VCaP (cell line): ENCODE measurements at regions not wholly inside any gene's neighbourhood (a gene's known extent, or its start where the extent isn't known, plus 50 kb on each side); places are given as distances from the start of the nearest gene placed in this dataset.

Experiments
- H3K27ac ChIP-seq: fragments of 450-650 bp; 2 replicates; pipeline ENCODE4 v1.5.1; 2017
- TF ChIP-seq, protein P1 (sequence below): fragments of 450-650 bp; conservative IDR thresholded peaks from 2 replicates; pipeline ENCODE4 v1.5.1; 2017; ENCODE audit warnings: mild to moderate bottlenecking, moderate library complexity

DNA sequence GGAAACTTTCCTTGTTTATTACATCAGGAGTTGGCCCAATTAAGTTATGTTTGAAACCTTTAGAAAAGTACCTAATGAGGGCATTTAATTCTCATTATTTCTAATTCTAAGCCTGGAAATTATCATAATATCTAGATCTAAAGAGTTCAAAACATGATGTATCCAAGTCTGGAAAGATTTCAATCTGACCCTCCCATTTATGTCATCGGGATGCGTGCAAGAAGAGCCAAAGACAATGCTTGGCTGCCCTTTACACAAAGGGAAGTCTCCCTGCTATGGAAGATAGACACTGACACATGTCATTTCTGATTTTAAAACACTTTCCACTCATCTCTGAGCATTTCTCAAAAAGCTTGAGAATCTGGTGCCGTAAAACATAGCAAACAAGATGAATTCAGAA is 222.4 kb downstream of the ANTXR2 start:
- H3K27ac ChIP-seq = no peak overlapping the region
- TF ChIP-seq, protein P1, sequence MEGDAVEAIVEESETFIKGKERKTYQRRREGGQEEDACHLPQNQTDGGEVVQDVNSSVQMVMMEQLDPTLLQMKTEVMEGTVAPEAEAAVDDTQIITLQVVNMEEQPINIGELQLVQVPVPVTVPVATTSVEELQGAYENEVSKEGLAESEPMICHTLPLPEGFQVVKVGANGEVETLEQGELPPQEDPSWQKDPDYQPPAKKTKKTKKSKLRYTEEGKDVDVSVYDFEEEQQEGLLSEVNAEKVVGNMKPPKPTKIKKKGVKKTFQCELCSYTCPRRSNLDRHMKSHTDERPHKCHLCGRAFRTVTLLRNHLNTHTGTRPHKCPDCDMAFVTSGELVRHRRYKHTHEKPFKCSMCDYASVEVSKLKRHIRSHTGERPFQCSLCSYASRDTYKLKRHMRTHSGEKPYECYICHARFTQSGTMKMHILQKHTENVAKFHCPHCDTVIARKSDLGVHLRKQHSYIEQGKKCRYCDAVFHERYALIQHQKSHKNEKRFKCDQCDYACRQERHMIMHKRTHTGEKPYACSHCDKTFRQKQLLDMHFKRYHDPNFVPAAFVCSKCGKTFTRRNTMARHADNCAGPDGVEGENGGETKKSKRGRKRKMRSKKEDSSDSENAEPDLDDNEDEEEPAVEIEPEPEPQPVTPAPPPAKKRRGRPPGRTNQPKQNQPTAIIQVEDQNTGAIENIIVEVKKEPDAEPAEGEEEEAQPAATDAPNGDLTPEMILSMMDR = no peak

DNA sequence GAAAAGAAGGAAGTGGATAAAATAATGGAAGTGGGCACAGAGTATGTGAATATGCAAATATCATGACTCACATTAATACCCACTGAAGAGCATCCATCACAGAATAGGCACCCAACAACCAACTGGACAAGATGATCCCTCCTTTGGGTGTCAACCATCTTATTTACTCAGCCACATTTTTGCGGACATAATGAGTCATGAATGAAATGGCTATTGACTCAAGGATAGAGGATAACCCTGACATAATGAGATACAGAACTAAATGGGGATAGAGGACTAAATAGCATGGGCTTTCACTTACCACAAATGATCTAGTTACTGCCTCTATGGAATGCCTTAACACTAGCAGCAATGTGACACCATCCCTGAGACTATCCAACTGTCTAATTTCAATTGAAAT is 224.7 kb downstream of the ANTXR2 start:
- H3K27ac ChIP-seq = no peak overlapping the region
- TF ChIP-seq, protein P1 = no peak

DNA sequence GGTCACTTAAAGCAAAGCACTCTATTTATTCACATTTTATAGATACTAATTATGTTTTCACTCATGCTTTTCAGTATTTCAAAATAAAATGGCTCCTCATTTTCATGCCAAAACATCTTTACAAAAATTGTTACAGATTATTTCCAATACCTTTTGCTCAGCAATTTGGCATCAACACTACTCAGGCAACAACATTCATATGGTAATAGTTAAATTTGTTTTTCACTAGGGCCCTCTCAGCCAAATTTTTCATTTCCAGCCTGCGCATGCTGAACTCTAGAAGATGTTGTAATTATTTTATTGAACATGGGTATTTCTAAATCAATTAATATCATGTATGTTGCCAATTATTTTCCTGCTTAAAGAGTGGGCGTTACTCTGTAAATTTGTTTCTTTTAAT is 225.6 kb downstream of the ANTXR2 start:
- no peak overlapping the region for H3K27ac ChIP-seq
- TF ChIP-seq, protein P1 = no peak

DNA sequence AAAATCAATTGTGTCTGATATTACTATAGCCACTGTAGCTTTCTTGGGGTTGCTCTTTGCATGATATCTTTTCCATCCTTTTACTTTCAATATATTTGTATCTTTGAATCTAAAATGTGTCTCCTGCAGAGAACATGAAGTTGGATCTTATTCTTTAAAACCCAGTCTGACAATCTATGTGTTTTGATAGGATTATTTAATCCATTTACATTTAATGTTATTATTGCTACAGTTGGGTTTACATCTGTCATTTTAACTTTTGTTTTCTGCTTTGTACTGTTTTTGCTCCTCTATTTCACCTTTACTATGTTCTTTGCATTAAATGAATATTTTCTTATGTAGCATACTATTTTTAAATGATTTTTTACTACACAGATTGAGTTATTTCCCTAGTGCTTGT is 230.9 kb downstream of the ANTXR2 start:
- TF ChIP-seq, protein P1 = no peak

DNA sequence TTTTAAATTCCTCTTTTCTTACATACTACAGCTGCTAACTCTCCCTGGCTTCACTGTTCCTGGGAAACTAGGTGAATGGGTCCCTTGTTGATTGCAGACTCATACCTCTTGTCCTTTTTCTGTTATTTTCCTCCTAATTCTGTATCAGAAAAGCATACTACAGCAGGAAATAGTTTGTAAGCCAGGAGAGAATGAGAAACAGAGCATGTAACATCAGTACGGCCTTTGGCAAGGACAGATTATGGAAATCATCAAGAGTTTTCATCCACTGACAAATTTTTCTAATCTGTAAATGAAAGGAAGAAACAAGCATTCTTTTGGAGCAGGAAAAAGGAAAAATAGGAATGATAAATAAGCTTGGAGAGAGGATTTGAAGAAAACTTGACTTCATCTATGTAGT is 239.2 kb downstream of the ANTXR2 start:
- TF ChIP-seq, protein P1 = no peak
- H3K27ac ChIP-seq = peak overlapping the region; percentile 94; the same call in 1 of the 2 replicates

More for the DNA sequence above, 230.9 kb downstream of the ANTXR2 start:
- no peak overlapping the region for H3K27ac ChIP-seq

DNA sequence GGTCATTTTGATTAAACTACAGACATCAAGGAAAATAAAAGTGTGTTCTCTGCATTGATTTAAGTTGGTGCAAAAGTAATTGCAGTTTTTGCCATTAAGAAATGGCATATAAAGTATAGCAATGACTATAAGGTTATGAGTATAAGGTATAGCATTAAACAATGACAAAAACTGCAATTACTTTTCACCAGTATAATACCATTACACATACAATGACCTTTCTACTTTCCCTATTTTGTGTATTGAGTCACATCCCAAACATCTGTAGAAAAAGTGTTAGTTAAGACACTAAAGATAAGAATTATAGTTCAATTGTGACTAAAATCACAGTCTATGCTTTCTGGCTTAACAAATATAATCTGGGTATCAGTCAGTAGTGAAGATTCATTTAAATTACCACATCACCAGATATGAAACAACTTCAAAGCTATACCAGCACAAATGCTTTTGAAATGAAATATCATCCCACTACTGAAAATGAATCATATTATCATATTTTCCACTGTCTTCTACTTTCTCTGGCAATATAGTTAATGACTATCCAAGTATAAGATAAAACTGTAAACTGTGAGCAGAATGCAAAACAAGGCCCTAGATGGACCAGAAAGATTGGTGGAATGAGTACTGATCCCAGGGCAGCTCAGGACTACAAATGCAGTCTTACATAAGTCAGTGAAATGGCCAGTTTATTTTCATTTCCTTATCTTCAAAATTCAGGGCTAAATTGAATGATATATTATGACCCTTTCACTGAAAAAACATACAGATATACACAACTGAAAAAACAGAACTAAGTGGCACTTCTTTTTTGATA is 241.1 kb downstream of the ANTXR2 start:
- peak overlapping the region; percentile 94 for H3K27ac ChIP-seq
- TF ChIP-seq, protein P1 = no peak

DNA sequence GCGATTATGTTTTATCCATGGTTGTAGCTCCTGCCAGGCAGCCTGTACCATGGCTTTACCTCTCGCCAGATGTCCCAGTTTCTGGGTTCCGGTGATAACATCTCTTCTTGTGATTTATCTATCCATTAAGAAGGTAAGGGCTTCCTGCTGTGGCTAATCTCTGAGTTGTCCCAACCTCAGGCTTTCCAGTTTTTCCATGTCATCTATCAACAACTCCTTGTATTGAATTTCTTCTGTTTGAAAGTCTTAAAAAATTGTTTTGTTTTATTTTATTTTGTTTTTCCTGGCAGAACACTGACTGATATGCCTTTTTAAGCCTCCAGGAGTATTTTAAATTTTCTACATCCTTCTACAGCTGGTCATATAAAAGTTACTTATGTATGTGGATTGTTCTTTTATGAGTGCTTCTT is 241.9 kb downstream of the ANTXR2 start:
- TF ChIP-seq, protein P1 = no peak; the same call in 1 of the 2 replicates
- peak overlapping the region; percentile 94 for H3K27ac ChIP-seq
